ENCODE measurements at regions not wholly inside any gene's neighbourhood (a gene's known extent, or its start where the extent isn't known, plus 50 kb on each side); places are given as distances from the start of the nearest gene placed in this dataset.
"Not testable (repeated sequence)": the region's sequence is repeated elsewhere in the genome, so short reads cannot be mapped to it uniquely, and the experiment has no call there.

- no peak for DNase-seq
Measured at GRCh38 chr6:14874975-14875480, 370.8 kb upstream of the JARID2 start.

- DNase-seq = no peak
Measured at GRCh38 chr6:14875481-14876063, 370.3 kb upstream of the JARID2 start.

GRCh38 chr6:14876778-14877613, 368.9 kb upstream of the JARID2 start:
- DNase-seq = no peak

GRCh38 chr6:14877758-14878157, 368.1 kb upstream of the JARID2 start:
- DNase-seq = no peak

GRCh38 chr6:14880052-14880451, 365.8 kb upstream of the JARID2 start:
- no peak for DNase-seq

- DNase-seq = no peak
Measured at GRCh38 chr6:14880677-14881076, 365.2 kb upstream of the JARID2 start.

GRCh38 chr6:14881398-14881797, 364.5 kb upstream of the JARID2 start:
- DNase-seq = no peak

GRCh38 chr6:14882394-14883026, 363.4 kb upstream of the JARID2 start:
- no peak for DNase-seq

- no peak for DNase-seq
Measured at GRCh38 chr6:14883921-14884320, 361.9 kb upstream of the JARID2 start.

GRCh38 chr6:14885498-14885897, 360.4 kb upstream of the JARID2 start:
- no peak for DNase-seq

- DNase-seq = no peak
Measured at GRCh38 chr6:14887181-14887580, 358.7 kb upstream of the JARID2 start.

GRCh38 chr6:14887986-14888574, 357.8 kb upstream of the JARID2 start:
- no peak for DNase-seq

GRCh38 chr6:14888575-14889000, 357.3 kb upstream of the JARID2 start:
- DNase-seq = no peak

- DNase-seq = no peak
Measured at GRCh38 chr6:14889188-14889587, 356.7 kb upstream of the JARID2 start.

- no peak for DNase-seq
Measured at GRCh38 chr6:14889611-14890593, 356.0 kb upstream of the JARID2 start.

GRCh38 chr6:14891820-14892375, 354.0 kb upstream of the JARID2 start:
- DNase-seq = not testable (repeated sequence)

GRCh38 chr6:14894105-14894504, 351.8 kb upstream of the JARID2 start:
- DNase-seq = no peak

- no peak for DNase-seq
Measured at GRCh38 chr6:14896475-14896874, 349.4 kb upstream of the JARID2 start.

GRCh38 chr6:14897831-14898230, 348.0 kb upstream of the JARID2 start:
- no peak for DNase-seq

- not testable (repeated sequence) for DNase-seq
Measured at GRCh38 chr6:14899441-14899840, 346.4 kb upstream of the JARID2 start.

- DNase-seq = no peak
Measured at GRCh38 chr6:14900919-14901318, 344.9 kb upstream of the JARID2 start.
